Esophagus squamous epithelium (tissue), 5 donors: ENCODE measurements at regions not wholly inside any gene's neighbourhood (a gene's known extent, or its start where the extent isn't known, plus 50 kb on each side); places are given as distances from the start of the nearest gene placed in this dataset.

ENCODE experiments used
- DNase-seq: peaks from one replicate; lab custom pipeline; 2025; lab: John Stamatoyannopoulos, UW
- H3K27ac ChIP-seq, 4 donors: fragments of 200-600 bp; sonication (generic); one replicate each; pipeline ENCODE4 v1.5.1; 2016 to 2019; ENCODE audit warnings: mild to moderate bottlenecking in 1 of 4
- H3K27me3 ChIP-seq, 4 donors: fragments of 200-600 bp; sonication (generic); 1 replicate in 3 of 4; 2 replicates in 1 of 4; pipeline versions ENCODE4 v1.5.1 to v1.6.0; 2017 to 2021; ENCODE audit warnings: antibody characterized with exemption in 1 of 4
- H3K36me3 ChIP-seq, 3 donors: fragments of 200-600 bp; sonication (generic); one replicate each; pipeline ENCODE4 v1.5.1; 2016 to 2019
- H3K4me1 ChIP-seq, 3 donors: fragments of 200-600 bp; sonication (generic); one replicate each; pipeline ENCODE4 v1.5.1; 2017 to 2019
- H3K4me3 ChIP-seq, 4 donors: fragments of 200-600 bp; sonication (generic); 1 replicate in 3 of 4; 2 replicates in 1 of 4; pipeline ENCODE4 v1.5.1; 2016 to 2019; ENCODE audit warnings: mild to moderate bottlenecking in 2 of 4, moderate library complexity in 1 of 4
- H3K9me3 ChIP-seq, 3 donors: fragments of 200-600 bp; sonication (generic); one replicate each; pipeline ENCODE4 v1.5.1; 2016 to 2019
- POLR2A ChIP-seq, 4 donors: fragments of 450-650 bp; IDR thresholded peaks; one replicate each; pipeline ENCODE4 v1.6.1; 2017; ENCODE audit warnings: antibody characterized with exemption in 4 of 4, mild to moderate bottlenecking in 4 of 4, moderate library complexity in 3 of 4
- WGBS, 2 donors: methylation state at CpG; one replicate each; pipeline ENCODE4 v1.1.5; 2018; 5-methylcytosine and 5-hydroxymethylcytosine counted together
- intact Hi-C: fragments of 100-400 bp; cut with DNase I; formaldehyde crosslinking; loops from one replicate; pipeline ENCODE4 v1.15.0; 2022
- TF ChIP-seq, protein P1 (sequence below), 6 experiments: fragments of 450-650 bp in 4 of 6; fragments of 200-600 bp in 2 of 6; sonication (generic) in 2 of 6; IDR thresholded peaks; one replicate each; pipeline ENCODE4 v1.5.1; 2016 to 2019; ENCODE audit warnings: antibody characterized with exemption in 6 of 6, mild to moderate bottlenecking in 4 of 6, moderate library complexity in 4 of 6
- donor health status: DM: yes; HTN: yes; CAD: no.

DNA sequence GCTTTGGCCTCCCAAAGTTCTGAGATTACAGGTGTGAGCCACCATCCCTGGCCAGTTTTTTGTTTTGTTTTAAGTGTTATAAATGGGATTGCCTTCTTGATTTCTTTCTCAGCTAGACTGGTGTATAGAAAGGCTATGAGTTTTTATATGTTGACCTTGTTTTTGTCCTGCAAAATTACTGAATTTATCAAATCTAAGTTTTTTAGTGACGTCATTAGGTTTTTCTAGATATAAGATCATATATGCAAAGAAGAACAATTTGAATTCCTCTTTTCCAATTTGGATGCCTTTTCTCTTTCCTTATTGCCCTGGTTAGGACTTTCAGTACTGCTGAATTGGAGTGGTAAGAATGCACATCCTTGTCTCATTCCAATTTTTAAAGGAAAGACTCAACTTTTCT lies 81.3 kb upstream of the MOCS1 start:
- no peak for DNase-seq
- intact Hi-C loops = no loop called here
- no peaks in the 10 kb centered on the region for H3K27me3 ChIP-seq
- H3K4me3 ChIP-seq = no peak overlapping the region
- WGBS, 2 donors = 78 to 80% methylated on average over 1 of the region's 1 CpG
- H3K36me3 ChIP-seq = no peaks in the 10 kb centered on the region
- no peak overlapping the region for H3K27ac ChIP-seq
- no peaks in the 10 kb centered on the region for H3K4me1 ChIP-seq
- TF ChIP-seq POLR2A (IDR thresholded peaks at IDR 0.05) = no peak
- TF ChIP-seq, protein P1, sequence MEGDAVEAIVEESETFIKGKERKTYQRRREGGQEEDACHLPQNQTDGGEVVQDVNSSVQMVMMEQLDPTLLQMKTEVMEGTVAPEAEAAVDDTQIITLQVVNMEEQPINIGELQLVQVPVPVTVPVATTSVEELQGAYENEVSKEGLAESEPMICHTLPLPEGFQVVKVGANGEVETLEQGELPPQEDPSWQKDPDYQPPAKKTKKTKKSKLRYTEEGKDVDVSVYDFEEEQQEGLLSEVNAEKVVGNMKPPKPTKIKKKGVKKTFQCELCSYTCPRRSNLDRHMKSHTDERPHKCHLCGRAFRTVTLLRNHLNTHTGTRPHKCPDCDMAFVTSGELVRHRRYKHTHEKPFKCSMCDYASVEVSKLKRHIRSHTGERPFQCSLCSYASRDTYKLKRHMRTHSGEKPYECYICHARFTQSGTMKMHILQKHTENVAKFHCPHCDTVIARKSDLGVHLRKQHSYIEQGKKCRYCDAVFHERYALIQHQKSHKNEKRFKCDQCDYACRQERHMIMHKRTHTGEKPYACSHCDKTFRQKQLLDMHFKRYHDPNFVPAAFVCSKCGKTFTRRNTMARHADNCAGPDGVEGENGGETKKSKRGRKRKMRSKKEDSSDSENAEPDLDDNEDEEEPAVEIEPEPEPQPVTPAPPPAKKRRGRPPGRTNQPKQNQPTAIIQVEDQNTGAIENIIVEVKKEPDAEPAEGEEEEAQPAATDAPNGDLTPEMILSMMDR (IDR thresholded peaks at IDR 0.05) = no peak
- H3K9me3 ChIP-seq = peaks cover 0 to 12% (median 0%) of the 10 kb centered on the region in 3 donors

DNA sequence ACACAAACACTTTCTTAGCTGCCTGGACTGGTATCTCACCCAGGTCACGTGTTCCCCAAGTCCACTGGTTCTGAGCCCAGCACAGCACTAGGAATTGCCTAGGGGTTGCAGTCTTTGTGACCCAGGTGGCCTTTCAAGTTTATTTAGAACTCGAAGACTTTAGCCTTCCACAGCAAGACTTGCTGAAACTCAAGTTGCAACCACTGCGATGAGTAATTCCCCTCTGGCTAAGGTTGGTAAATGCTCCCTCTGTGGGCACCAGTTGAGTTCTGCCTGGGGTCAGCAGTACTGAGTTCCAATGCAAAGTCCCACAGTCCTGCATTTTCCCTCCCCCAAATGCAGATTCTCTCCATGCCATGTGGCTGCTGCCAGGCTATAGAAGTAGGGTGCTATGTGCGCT lies 77.6 kb upstream of the MOCS1 start:
- H3K9me3 ChIP-seq = peaks cover 0 to 9% (median 0%) of the 10 kb centered on the region in 3 donors
- no peak for DNase-seq
- intact Hi-C loops = no loop called here
- no peaks in the 10 kb centered on the region for H3K4me1 ChIP-seq
- H3K36me3 ChIP-seq = no peaks in the 10 kb centered on the region
- H3K4me3 ChIP-seq = no peak overlapping the region
- WGBS, 2 donors = 68 to 73% methylated on average over 3 to 4 of the region's 4 CpGs
- no peak overlapping the region for H3K27ac ChIP-seq
- H3K27me3 ChIP-seq = no peaks in the 10 kb centered on the region
- TF ChIP-seq, protein P1 (IDR thresholded peaks at IDR 0.05) = no peak
- no peak for TF ChIP-seq POLR2A (IDR thresholded peaks at IDR 0.05)

GRCh38 chr6:40000964-40001515 lies 66.8 kb upstream of the MOCS1 start:
- Histone ChIP-seq H3K36me3 (no peaks in the 10 kb centered on the region), H3K4me3 (no peak overlapping the region), H3K27me3 (no peaks in the 10 kb centered on the region), H3K4me1 (peaks cover 0 to 54% (median 0%) of the 10 kb centered on the region in 3 donors), H3K27ac (peak overlapping the region in 2 of 4 donors; percentile 47 to 57), H3K9me3 (peaks cover 0 to 17% (median 0%) of the 10 kb centered on the region in 3 donors)
- WGBS, 2 donors = 56 to 75% methylated on average over 3 to 4 of the region's 4 CpGs
- no peak for DNase-seq
- TF ChIP-seq POLR2A (IDR thresholded peaks at IDR 0.05) = no peak
- TF ChIP-seq, protein P1 (IDR thresholded peaks at IDR 0.05) = no peak
- intact Hi-C loops = no loop called here

- Histone ChIP-seq H3K4me3 (no peak overlapping the region), H3K9me3 (peaks cover 0 to 20% (median 3%) of the 10 kb centered on the region in 3 donors), H3K27ac (peak overlapping the region in 3 of 4 donors; percentile 35 to 81 (median 71)), H3K4me1 (peaks cover 0 to 70% (median 0%) of the 10 kb centered on the region in 3 donors), H3K36me3 (no peaks in the 10 kb centered on the region), H3K27me3 (no peaks in the 10 kb centered on the region)
- no peak for DNase-seq
- intact Hi-C loops = no loop called here
- 63 to 65% methylated on average over 11 of the region's 11 CpGs for WGBS, 2 donors
- no peak for TF ChIP-seq POLR2A (IDR thresholded peaks at IDR 0.05)
- TF ChIP-seq, protein P1 (IDR thresholded peaks at IDR 0.05) = no peak
Measured at GRCh38 chr6:39999006-39999867, 65.0 kb upstream of the MOCS1 start.

GRCh38 chr6:39998126-39998525 lies 63.9 kb upstream of the MOCS1 start:
- Histone ChIP-seq H3K4me1 (peaks cover 0 to 79% (median 0%) of the 10 kb centered on the region in 3 donors), H3K27ac (peak overlapping the region in 2 of 4 donors; percentile 71 to 81), H3K36me3 (no peaks in the 10 kb centered on the region), H3K4me3 (no peak overlapping the region), H3K27me3 (no peaks in the 10 kb centered on the region), H3K9me3 (peaks cover 0 to 30% (median 5%) of the 10 kb centered on the region in 3 donors)
- no peak for TF ChIP-seq POLR2A (IDR thresholded peaks at IDR 0.05)
- TF ChIP-seq, protein P1 (IDR thresholded peaks at IDR 0.05) = no peak
- intact Hi-C loops = no loop called here
- DNase-seq = no peak
- WGBS, 2 donors = 70 to 79% methylated on average over 4 of the region's 4 CpGs
